GM19023 (cell line): ENCODE measurements at regions not wholly inside any gene's neighbourhood (a gene's known extent, or its start where the extent isn't known, plus 50 kb on each side); places are given as distances from the start of the nearest gene placed in this dataset.

Experiments used
- ATAC-seq: cut with Tn5 transposase; IDR thresholded peaks from one replicate; pipeline ENCODE4 v1.9.1; 2021; ENCODE audit warnings: mild to moderate bottlenecking, moderate library complexity; ENCODE audit not compliant: unreplicated experiment

DNA sequence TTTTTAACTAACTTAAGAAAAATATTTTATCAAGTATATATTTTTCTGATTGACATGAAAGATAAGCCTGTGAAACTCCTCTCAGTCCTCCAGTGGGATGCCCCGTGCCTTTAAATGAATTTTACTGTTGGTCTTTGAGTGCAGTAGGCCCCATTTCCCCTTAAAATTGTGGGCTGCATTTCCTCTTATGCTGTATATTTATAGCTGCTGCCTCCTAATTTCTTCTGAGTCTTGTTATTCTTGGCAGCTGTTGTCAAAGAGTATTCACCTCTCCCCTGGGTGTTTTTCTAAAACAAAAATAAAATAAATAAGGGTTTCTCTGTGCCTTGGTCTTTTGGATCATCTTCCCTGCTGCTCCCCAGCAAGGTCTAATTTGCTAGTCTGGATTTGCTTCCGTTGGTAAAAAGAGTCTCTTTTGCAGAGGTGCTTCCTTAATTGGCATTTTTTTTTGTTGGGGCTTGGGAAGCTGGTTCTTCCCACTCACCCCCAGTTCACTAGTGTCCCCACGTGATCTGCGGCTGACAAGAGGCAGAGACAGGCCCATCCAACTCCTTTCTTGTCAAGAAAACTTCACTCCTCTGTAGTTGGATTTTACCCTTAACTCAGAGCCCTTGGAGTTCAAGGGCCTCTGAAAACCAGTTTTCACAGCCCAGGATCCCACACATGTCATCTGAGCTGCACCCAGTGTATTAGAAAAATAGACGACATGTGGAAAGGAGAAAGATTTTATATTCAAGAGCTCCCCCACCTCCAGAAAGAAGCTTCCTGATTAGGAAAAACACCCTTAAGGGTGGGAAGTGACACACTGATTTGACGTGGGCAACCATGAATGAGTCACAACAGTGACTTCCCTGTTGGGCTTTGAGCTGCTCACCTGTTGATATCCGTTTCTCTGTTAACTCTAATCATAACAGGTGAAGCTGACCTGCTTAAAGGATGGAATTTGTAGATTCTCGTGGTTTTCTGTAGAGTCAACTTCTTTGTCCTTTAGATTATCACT is 431.5 kb downstream of the DCDC2C start:
- no peak for ATAC-seq

DNA sequence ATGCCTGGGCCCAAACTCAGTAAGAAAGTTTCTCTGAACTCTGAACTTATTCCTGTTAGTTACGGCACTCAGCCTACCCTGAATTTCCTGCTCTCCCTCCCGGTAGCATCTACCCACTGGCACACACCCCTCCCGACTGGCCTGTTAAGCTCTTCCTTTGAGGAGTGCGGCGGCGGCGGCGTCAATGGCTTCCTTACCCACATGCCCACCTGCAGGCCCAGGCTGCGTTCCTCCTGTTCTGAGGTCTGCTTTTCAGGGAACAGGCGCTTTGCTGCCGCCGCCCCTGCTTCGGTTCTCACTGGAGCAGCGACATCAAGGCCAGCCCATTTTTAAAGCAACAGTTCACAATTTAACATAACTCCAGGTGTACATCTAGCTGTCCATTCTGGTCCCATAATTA is 432.4 kb downstream of the DCDC2C start:
- ATAC-seq = no peak

- ATAC-seq = no peak
Measured at GRCh38 chr2:4139316-4139715, 435.9 kb downstream of the DCDC2C start.

DNA sequence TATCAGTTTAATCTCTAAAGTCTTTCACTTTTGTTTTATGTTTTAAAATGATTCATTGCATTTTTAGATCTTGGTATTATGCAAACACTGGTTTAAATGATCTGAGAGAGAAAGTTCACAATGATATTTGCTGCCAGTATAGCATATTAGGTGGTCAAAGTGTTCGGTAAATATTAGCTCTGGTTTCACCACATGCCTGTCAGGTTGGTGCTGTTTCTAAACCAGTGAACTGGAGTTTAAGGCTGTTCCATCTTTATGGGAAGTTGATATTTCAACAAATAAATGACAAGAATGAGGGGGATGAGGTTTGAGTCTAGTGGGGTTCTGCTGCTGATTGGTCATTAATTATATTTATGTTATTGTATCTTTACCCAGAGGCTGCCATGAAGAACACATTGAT is 436.4 kb downstream of the DCDC2C start:
- no peak for ATAC-seq

GRCh38 chr2:4140281-4140970 is 437.1 kb downstream of the DCDC2C start:
- no peak for ATAC-seq

DNA sequence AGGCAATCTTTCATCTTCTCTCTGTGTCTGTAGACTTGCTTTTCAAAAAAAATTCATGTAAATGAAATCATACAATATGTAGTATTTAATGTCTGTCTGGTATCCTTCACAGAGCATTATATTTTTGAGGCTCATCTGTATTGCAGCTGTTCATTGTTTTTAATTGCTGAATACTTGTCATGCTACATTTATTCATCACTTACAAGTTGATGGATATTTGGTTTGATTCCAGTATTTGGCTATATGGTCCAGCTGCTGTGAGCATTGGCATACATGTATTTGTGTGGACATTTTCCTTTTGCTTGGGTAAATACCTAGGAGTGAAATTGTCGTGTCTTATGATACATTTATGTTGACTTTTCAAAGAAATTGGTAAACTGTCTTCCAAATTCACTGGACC is 441.4 kb downstream of the DCDC2C start:
- ATAC-seq = no peak

GRCh38 chr2:4151521-4151920 is 448.1 kb downstream of the DCDC2C start:
- ATAC-seq = no peak

DNA sequence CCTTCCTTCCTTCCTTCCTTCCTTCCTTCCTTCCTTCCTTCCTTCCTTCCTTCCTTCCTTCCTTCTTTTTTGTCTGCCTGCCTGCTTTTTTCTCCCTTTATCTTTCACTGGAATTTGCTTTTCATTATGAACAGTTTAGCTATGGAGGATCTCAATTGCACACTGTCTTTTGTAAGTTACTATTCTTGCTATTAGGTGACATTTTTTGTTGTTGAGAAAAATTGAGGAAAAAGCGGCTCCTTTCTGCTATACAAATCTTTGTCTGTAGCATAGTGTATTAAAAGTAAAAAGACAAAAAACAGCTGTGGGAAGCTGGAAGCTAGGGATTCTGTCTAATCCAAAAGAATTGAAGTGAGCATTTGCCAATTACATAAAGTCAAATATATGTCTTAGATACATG is 448.7 kb downstream of the DCDC2C start:
- no peak for ATAC-seq

DNA sequence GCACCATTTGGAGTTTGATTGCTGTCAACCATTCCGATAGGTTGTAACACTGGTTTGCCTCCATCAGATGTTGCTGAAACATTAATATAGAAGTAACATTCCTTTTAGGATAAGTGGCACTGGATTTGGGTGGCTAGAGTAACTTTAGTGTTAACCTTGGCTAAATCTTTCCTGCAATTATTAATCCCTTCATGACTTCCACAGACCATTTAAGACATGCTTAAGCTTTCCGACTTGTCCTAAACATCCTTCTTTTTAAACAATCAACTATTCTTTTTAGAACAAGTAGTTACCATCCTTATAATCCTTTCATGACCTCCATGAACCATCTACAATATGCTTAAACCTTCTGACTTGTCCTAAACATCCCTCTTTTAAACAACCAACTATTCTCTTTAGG is 465.5 kb downstream of the DCDC2C start:
- ATAC-seq = no peak

DNA sequence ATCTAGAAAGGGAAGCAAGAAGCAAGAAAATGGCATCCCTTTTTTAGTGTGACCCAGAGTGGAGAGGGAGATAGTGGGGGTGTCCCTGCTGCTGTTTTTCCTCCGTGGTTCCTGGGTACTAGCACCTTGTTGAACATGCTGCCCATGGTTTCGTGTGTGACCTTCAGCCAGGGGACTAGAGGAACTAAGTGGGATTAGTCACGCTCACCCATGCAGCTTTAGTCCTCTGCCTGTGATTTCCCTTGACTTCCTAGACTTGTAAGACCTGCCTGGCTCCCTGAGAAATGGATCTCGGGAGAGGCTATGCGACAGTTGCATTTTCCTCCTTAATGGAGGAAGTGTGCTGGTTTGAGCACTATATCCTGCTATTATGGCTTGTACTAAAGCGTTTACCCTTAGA is 471.4 kb downstream of the DCDC2C start:
- no peak for ATAC-seq

DNA sequence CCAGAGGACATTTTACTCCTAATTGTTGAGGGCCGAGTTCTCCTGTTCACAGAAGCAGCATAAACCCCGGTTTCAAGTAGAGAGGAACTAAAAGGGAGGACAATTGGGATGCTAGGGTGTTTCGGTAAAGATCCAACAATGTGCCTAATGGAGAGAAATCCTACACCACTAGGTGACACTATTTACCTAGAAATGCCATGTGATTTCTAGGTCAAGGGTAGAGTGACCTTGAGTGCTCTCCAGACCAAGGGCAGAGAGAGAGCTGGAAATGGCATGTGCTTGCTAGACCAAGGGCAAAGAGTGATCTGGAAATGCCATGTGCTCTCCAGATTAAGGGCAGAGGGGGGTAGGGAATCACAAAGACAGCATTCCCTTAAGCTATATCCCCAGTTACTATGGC is 472.0 kb downstream of the DCDC2C start:
- ATAC-seq = no peak

GRCh38 chr2:4180631-4181030 is 477.3 kb downstream of the DCDC2C start:
- ATAC-seq = no peak

DNA sequence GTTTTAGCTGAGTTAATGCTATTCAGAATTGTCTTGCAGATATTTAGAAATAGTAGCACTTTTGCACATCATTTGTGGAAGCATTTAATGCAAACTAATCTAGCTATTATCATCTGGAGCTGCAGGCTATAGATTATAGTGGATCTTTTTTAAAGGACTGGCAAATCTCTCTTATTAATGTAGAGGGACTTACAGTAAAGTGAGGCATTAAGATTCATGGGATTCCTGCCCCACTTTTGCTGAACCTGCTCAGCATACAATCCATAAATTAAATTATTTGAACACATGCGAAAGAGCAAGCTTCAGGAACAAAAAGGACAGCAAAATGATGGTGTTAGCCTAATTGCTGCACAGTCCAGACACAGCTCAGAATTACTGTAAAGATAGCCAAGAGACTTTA is 477.7 kb downstream of the DCDC2C start:
- no peak for ATAC-seq

DNA sequence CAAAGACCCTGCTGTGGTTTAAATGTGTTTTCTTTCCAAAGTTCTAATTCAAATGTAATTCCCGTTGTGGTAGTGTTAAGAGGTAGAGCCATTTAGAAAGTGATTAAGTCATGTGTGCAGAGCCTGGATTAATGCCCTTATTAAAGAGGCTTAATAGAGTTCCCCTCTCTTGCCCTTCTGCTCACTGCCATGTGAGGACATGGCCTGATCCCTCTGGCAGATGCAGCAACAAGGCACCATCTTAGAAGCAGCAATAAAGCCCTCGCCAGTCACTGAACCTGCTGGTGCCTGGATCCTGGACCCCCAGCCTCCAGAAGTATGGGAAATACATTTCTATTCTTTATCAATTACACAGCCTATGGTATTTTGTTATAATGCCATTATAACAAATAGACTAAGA is 485.2 kb downstream of the DCDC2C start:
- no peak for ATAC-seq

- no peak for ATAC-seq
Measured at GRCh38 chr2:4190548-4190947, 487.2 kb downstream of the DCDC2C start.

DNA sequence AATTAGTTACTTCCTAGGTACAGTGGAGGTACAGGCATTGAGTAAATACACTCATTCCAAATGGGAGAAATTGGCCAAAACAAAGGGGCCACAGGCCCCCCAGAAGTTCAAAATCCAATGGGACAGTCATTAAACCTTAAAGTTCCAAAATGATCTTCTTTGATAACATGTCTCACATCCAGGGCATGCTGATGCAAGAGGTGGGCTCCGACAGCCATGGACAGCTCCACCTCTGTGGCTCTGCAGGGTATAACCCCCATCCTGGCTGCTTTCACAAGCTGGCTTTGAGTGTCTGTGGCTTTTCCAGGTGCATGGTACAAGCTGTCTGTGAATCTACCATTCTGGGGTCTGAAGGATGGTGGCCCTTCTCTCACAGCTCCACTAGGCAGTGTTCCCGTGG is 488.7 kb downstream of the DCDC2C start:
- no peak for ATAC-seq

DNA sequence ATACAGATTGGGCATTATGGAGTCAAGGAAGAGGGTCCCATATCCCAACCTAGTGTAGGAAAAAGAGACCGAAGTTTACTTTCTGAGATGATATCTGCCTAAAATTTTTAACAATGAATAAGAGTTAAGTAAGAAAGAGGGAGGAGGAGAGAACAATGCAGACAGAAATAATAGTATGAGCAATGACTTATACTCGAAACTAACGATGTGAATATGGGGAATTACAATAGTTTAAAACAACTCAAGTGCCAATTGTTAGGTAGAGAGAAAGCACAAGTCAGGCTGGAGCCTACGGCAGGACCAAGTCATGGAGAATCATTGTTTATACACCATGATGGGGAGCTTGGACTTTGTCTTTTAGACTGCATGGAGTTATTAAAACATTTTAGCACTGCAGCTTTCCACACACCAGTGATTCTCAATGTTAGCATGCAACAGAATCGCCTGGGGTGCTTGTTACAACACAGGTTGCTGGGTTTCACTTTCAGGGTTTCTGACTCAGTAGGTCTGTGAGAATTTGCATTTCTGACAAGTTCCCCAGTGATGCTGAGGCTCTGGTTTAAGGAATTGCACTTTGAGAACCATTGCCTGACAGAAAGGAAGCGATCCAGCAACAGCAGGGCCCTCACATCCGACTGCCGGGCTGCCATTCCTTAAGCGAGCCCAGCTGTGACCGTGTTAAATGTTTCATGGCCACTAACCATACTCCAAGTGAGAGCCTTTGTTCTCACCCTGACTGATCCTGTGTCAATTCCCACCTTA is 511.2 kb downstream of the DCDC2C start:
- ATAC-seq = no peak

DNA sequence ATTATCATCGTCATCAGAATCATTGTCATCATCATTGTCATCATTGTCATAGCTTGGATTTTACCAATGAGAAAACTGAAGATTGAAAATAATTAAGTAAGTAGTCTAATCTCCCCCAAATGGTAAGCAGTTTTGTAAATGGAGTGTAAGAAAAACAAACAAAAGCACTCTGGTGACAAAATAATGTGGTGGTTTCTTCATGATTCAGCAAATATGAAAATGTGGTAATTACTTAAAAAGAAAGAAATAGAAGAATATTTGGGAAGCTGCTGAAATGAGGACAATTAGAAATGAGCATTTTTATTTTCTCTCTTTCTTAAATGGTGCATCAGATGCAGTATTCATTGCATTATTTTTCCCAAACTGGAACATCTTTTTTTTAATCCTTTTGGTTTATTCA is 514.4 kb downstream of the DCDC2C start:
- no peak for ATAC-seq

DNA sequence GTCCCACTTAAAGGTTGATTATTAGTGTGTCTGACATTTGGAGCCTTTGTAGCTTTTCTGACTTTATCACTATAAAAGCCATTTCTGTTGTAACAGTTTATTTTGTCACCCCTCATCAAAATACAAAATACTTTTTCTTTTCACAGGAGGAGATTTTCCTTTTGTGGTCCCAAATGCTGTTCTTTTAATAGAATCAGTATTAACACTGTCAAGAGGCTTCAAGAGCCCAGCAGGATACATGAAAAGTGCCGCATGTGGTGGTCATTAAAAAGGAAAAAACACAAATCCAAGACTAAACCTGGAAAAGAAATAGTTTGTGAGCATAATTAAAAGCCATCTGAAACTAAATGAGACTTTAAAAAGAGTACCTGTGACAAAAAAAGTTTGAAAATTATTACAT is 515.7 kb downstream of the DCDC2C start:
- ATAC-seq = no peak

DNA sequence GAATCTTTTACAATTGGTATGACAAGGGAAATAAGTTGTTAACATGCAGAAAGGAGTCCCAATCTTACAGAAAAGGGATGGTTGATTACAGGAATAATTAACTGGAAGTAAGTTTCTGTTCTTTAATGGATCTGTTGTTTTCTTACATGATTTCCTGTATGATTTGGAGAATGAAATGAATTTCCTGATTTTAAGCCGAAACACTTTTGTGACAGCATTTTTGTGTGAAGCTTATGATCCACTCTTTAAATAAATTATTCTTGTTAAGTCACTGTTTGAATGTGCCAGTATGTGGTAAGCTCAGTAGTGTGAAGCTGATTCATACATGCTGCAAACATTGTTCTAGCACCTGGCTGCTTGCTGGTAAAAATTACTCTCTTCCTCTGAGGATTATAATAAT is 516.2 kb downstream of the DCDC2C start:
- ATAC-seq = no peak

DNA sequence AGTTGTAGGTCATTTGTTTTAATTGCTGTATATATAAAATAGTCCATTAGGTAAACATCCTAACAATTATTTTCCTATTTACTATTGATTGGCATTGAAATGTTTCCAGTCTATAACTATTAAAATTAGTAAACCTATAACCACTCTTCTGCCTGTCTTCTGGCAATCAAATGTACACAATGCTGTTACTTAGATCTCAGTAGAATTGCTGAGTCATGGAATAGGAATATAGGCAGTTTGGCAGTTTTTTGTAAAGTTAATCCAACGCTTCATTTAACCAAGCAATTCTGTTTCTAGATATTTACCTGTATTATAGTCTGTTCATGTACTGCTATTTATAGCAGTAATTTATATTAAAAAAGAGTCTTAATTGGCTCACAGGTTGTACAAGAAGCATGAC is 518.1 kb downstream of the DCDC2C start:
- no peak for ATAC-seq

DNA sequence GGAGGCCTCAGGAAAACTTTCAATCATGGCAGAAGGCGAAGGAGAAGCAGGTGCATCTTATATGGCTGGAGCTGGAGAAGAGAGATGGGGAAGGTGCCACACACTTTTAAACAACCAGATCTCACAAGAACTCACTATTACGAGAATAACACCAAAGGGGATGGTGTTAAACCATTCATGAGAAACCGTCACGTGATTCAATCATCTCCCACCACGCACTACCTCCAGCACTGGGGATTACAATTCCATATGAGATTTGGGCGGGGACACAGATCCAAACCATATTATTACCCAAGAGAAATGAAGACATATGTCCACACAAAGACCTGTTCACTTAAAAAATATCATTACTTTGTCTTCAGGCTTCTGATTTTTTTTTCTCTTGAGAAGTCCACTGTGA is 518.5 kb downstream of the DCDC2C start:
- ATAC-seq = no peak
